GM18951 (cell line): ENCODE measurements at regions not wholly inside any gene's neighbourhood (a gene's known extent, or its start where the extent isn't known, plus 50 kb on each side); places are given as distances from the start of the nearest gene placed in this dataset.

ENCODE experiments used
- POLR2A ChIP-seq: IDR thresholded peaks from 4 replicates; pipeline ENCODE4 v1.6.1; 2011; ENCODE audit warnings: mild to moderate bottlenecking; ENCODE audit not compliant: insufficient read length, insufficient read depth; ENCODE audit errors: extremely low read depth
- in situ Hi-C: fragments of 300-500 bp; cut with MboI; formaldehyde crosslinking; loops from one replicate; pipeline ENCODE4 v1.12.0; 2022; ENCODE audit warnings: low sequenced_read_pairs, mixed read lengths, inconsistent platforms; ENCODE audit not compliant: unreplicated experiment

DNA sequence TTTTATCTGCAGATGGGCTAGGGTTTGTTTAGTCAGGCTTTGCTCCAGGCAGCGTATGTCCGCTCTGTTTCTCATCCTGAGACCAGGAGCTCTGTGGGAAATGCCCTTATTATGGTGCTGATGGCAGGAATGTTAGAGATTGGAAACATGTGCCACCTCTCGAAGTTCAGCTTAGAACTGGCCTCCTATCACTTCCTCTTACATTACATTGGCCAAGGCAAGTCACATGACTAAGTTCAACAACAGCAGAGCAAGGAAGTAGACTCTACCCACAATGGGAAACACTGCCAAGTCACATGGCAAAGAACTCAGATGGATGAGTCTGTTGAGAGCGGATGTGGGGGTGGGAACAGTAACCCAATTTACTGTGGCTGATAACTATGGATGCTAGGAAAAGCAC lies 161.9 kb upstream of the WSCD2 start:
- in situ Hi-C loops: no loop called here
- no peak for TF ChIP-seq POLR2A

DNA sequence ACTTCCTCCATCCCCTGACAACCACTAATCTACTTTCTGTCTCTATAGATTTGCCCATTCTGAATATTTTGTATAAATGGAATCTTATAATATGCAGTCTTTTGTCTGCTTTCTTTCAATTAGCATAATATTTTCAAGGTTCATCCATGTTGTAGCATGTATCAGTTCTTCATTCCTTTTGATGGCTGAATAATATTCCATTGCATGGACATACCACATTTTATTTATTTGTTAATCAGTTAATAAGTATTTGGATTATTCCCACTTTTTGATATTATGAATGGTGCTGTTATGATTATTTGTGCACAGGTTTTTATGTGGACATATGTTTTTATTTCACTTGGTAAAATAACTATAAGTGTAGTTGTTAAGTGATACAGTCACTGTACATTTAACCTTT lies 155.1 kb upstream of the WSCD2 start:
- TF ChIP-seq POLR2A: no peak

DNA sequence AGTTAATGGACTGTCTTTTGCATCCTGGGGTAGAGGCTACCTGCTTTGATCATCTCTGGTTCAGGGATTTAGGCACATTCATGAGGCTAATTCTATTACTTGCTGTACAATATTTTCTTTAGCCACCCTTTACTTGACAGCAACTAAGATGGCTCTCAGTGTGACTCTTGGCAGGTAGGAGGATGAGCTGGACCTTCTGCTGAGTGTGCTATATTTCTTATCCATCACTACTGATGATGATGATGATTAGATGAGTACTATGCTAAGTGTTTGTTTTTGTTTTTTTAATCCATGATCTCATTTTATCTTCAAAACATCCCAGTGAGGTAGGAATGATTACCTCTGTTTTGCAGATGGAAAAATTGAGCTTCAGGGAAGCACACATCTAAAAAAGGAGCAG lies 152.8 kb upstream of the WSCD2 start:
- no peak for TF ChIP-seq POLR2A
- in situ Hi-C loops: no loop called here

More for the DNA sequence above, 155.1 kb upstream of the WSCD2 start:
- in situ Hi-C loops: no loop called here

DNA sequence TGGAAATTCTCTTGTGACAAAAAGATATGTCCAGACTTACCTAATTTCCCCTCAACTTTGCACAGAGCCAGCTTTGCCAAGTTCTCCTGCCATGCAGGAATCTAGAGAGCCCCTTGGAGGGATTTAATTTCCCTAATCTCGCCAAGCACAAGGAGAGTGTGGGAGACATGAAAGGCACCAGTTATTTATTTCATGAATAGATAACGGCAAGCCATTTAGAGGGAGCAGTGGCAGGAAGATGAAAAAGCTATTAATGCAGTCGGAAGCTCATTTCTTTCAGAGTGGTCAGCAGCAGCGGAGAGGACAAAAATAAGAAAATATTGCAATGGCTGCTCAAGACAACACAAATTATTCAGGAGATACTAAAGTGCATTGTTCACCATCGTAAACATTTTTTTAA lies 150.9 kb upstream of the WSCD2 start:
- TF ChIP-seq POLR2A: no peak
- in situ Hi-C loops: no loop called here

DNA sequence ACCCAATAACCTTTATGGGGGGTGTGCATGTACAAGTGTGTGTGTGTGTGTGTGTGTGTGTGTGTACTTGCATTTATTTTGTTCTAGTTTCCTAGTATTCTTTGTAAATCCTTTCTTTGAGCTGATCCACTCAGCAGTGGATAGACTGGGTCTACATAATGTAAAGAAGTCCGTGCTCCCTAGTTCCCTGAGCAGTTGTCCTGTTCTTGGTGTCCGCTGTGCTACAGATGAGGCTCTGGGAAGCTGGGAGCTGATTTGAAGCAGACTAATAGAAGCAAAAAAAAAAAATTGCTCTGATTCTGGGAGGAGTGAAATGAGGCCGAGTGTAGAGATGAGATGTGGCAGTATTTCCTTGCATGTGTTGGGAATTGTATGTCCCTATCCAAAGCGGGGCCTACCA lies 150.4 kb upstream of the WSCD2 start:
- TF ChIP-seq POLR2A: no peak
- in situ Hi-C loops: no loop called here

DNA sequence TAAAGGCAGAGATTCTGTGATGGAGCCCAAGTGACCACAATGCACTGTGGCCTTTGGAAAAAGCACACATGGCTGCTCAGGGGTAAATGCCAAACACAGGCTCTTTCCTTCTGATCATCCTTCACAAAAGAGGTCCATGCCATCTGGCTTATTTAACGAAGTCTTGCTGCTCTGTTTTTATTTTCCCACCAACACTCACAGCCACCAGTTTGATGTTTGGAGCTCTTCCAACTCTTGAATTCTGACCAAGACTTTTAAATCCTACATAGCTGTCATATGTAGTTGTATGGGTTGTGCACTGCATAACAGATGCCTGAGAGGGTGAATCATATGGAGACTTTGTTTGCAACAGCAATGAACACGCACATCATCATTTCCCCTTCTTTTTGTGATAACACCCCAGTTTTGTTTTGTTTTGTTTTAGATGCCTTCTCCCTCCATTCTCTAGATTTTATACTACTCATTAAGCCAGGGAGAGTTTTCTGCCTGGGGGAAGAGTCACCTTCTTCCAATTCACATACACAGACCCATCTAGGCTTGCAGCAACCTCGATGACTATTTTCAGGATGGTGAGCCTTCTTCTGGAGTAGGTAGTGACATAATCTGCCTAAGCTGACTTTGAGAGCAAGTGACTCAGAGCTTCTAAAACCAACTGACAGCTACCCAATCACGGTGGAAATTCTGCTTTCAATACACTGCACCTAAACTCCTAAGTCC lies 145.2 kb upstream of the WSCD2 start:
- TF ChIP-seq POLR2A: no peak

DNA sequence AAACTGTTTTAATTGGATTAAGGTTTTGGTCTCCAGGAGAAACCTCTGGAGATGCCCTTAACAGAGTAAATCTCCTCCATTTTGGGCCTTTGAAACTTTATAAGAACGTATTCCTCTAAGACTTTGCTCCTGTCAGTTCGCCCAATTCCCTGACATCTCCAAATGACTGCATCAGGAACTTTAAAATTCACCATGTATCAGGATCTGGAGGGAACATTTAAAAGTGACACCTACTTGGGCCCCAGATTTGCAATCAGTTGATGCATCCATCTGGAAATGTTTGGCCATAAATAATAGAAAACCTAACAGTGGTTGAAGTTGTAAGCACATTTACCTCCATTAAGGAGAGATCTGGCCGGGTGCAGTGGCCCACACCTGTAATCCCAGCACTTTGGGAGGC lies 144.1 kb upstream of the WSCD2 start:
- TF ChIP-seq POLR2A: no peak
- in situ Hi-C loops: no loop called here

More for the DNA sequence above, 145.2 kb upstream of the WSCD2 start:
- in situ Hi-C loops: no loop called here

DNA sequence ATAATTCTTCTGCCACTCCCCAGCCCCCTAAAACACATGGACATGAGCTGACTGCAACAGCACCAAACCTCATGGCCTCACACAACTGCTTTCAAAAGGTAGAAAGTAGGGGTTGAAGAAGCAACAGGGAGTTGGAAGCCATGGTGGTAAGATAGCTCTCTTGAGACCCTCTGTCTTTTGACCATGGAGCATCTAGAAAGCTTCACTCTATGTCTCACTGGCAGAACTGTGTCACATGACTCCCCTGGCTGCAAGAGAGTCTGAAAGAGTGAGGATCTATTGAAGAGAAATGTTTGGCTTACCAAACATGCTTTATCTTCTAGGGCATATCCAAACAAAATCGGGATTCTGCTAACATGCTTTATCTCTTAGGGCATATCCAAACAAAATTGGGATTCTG lies 142.9 kb upstream of the WSCD2 start:
- TF ChIP-seq POLR2A: no peak
- in situ Hi-C loops: no loop called here

DNA sequence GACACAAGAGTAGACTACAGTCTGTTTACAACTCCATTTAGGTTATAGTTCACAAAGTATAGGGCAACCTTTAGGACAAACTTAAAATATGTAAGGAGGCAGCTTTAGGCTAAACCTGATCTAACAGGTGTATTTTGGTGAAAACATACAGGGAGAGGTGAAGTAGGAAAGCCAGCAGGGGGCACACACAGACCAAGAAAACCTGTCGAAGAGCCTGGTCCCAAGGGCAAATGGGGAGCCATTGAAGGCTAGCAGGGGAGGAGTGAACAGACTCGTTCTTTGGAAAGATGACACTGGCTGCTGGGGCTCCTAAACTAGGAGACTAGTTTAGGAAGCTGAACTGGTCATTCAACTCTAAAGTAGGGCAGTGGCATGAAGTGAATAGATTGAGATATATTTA lies 138.8 kb upstream of the WSCD2 start:
- no peak for TF ChIP-seq POLR2A
- in situ Hi-C loops: no loop called here

DNA sequence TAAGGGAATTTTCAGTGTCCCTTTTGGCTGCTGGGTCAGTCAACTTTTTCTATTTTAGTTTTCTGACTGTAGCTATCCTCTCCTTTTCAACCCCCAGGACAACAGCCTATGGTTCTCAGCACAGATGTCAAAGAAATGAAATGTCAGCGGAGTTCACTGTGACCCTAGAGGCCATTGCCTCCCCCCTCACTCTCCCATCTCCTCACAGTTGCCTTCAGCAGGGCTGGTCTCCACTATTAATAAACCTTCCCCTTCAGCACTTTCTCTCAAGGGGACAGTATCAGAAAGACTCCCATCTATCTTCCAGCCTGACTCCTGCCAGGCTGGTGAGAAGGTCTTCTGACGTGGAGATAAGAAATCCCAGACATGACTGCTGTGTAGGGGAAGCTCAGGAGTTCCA lies 137.1 kb upstream of the WSCD2 start:
- in situ Hi-C loops: no loop called here
- TF ChIP-seq POLR2A: no peak

DNA sequence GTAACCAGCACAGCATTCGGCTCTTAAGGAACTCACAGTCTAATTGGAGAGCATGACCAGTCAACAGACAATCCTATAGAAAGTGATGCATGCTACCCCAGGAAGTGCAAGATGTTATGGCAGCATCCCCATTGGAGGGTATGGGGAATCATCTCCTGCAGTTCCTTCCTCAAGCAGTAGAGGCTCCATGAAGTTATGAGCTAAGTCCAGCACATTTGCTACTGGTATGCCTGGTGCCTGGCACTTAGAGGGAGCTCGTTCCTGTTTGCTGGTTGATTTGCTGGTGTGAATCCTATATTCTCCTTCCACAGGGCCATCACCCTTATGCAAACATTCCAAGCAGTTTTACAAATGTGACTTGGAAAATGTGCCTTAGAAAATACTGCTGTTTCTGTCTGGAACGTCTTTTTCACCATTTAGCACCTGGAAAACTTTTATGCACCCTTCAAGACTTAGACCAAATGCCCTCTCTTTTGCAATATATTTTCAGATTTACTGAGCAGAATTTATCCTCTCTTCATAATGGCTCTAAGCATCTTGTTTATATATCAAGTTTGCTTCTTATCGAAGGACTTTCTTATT lies 136.1 kb upstream of the WSCD2 start:
- in situ Hi-C loops: no loop called here
- no peak for TF ChIP-seq POLR2A

DNA sequence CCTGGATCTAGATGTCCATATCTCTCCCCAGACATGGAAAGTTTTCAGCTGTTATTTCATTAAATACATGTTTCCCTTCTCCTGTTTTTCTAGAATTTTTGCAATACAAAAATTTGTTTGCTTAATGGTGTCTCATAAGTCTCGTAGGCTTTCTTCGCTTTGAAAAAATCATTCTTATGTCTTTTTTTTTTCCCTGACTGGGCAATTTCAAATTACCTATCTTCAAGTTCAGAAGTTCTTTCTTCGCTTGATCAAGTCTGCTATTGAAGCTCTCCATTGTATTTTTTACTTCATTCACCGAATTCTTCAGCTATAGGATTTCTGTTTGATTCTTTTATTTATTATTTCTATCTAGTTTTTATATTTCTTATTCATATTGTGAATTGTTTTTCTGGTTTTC lies 130.2 kb upstream of the WSCD2 start:
- TF ChIP-seq POLR2A: no peak
- in situ Hi-C loops: no loop called here

DNA sequence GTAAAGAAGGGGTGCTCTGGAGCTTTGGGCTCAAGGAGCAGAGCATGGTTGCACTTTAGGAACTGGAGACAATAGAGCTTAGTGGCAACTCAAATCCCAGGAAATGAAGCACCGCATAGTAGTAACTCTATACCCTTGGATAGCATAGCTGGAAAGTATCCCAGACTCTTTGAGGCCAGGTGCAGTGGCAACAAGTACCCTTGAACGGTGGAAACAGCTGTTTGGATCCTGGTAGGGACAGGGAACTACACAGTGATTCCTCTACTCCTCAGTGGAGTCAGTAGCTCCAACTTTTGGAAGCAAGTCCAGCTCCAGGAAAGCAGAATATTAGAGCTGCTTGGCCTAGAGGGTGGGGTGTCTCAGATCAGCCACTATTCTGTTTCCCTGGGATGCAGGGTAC lies 129.0 kb upstream of the WSCD2 start:
- in situ Hi-C loops: no loop called here
- no peak for TF ChIP-seq POLR2A

DNA sequence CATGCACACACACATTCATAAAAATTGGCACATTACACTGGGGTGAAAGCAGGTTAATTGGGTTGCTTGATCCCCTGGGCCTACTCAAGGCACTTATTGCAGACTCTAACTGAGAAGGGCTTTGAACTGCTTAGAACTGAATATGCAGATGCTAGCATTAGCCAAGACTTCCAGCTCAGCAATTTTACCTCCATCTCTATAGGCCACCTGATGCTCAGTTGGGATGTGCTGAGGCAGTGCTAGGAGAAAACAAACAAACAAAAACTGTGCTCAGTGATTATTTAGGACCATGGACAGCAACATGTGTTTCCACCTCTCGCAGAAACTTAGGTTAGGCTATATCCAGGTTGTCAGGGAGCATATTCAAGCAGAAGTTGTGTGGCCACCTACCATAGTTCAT lies 124.8 kb upstream of the WSCD2 start:
- in situ Hi-C loops: no loop called here
- no peak for TF ChIP-seq POLR2A
